ENCODE measurements at regions not wholly inside any gene's neighbourhood (a gene's known extent, or its start where the extent isn't known, plus 50 kb on each side); places are given as distances from the start of the nearest gene placed in this dataset.

DNA sequence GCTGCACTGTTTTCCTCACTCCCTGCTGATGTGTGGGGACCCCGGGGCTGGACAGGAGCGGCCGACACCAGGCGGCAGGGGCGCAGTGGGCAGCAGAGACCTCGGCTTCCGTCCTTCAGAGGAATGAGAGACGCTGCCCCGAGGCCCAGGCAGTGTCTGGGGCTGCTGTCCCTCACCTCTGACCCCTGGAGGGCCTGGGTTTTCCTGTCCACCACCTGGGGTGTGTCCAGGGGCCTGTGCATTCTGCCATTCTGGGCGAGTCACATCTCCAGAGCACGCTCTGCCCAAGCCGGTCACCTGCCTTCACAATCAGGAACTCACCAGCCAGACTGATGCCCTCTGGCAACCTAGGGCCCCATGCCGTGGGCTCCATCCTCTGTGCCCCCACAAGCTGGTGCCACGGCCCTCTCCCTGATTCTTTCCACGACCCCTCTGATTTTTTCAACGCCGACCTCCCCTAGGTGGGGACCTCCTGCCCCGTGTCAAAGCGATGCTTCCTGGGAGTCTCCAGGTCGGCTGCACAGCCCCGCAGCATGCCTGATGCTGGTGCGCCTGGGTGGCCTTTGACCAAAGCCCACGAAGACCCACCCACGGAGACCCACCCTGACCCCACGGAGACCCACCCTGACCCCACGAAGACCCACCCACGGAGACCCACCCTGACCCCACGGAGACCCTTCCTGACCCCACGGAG is 53.7 kb upstream of the CFAP46 start:
- TF ChIP-seq CTCF (IDR thresholded peaks at IDR 0.05) (no peak), POLR2A (IDR thresholded peaks at IDR 0.05) (no peak), EP300 (IDR thresholded peaks at IDR 0.05) (no peak)
